ENCODE measurements at regions not wholly inside any gene's neighbourhood (a gene's known extent, or its start where the extent isn't known, plus 50 kb on each side); places are given as distances from the start of the nearest gene placed in this dataset.
"Not testable (repeated sequence)": the region's sequence is repeated elsewhere in the genome, so short reads cannot be mapped to it uniquely, and the experiment has no call there.

- DNase-seq (ENCODE audit: low read depth): no peak
- no peak for TF ChIP-seq CTCF (IDR thresholded peaks at IDR 0.05; ENCODE audit: insufficient read depth, low read length, severe bottlenecking)
- FAIRE-seq: no peak
- Histone ChIP-seq H3K4me3 (ENCODE audit: low read depth, low read length) (no peak overlapping the region), H3K27me3 (ENCODE audit: control insufficient read depth, insufficient read depth, low read length) (no peaks in the 10 kb centered on the region), H3K36me3 (ENCODE audit: control insufficient read depth, insufficient read depth, low read length) (no peaks in the 10 kb centered on the region)
Measured at GRCh38 chr15:81783076-81783475, 262.7 kb downstream of the MEX3B start.

DNA sequence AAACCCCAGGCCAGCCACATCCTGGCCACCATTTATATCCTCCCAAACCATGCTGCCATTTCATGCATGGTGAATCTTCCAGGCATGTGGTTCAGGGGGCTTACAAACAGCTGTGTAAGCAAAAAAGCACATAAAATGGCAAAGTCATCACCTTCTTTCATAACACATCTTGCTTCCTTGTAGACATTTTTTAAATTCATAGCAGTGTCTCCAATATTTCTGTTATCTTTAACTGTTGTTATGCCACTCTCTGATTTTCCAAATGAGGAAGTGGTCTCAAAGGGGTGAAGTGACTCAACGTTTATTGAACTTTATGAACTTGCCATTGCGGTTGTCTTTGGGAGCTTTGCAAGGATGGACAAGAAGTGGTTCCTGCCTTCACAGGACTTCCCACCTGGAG, 264.4 kb downstream of the MEX3B start:
- FAIRE-seq: no peak
- no peak overlapping the region for H3K4me3 ChIP-seq (ENCODE audit: low read depth, low read length)
- no peak for DNase-seq (ENCODE audit: low read depth)
- H3K36me3 ChIP-seq (ENCODE audit: control insufficient read depth, insufficient read depth, low read length): no peaks in the 10 kb centered on the region
- TF ChIP-seq CTCF (IDR thresholded peaks at IDR 0.05; ENCODE audit: insufficient read depth, low read length, severe bottlenecking): no peak
- H3K27me3 ChIP-seq (ENCODE audit: control insufficient read depth, insufficient read depth, low read length): no peaks in the 10 kb centered on the region

GRCh38 chr15:81780966-81781365, 264.9 kb downstream of the MEX3B start:
- no peaks in the 10 kb centered on the region for H3K27me3 ChIP-seq (ENCODE audit: control insufficient read depth, insufficient read depth, low read length)
- no peak for DNase-seq (ENCODE audit: low read depth)
- H3K36me3 ChIP-seq (ENCODE audit: control insufficient read depth, insufficient read depth, low read length): no peaks in the 10 kb centered on the region
- TF ChIP-seq CTCF (IDR thresholded peaks at IDR 0.05; ENCODE audit: insufficient read depth, low read length, severe bottlenecking): no peak
- H3K4me3 ChIP-seq (ENCODE audit: low read depth, low read length): no peak overlapping the region
- FAIRE-seq: no peak

GRCh38 chr15:81779181-81779580, 266.6 kb downstream of the MEX3B start:
- H3K27me3 ChIP-seq (ENCODE audit: control insufficient read depth, insufficient read depth, low read length): no peaks in the 10 kb centered on the region
- DNase-seq (ENCODE audit: low read depth): no peak
- no peak overlapping the region for H3K4me3 ChIP-seq (ENCODE audit: low read depth, low read length)
- no peaks in the 10 kb centered on the region for H3K36me3 ChIP-seq (ENCODE audit: control insufficient read depth, insufficient read depth, low read length)
- no peak for FAIRE-seq
- no peak for TF ChIP-seq CTCF (IDR thresholded peaks at IDR 0.05; ENCODE audit: insufficient read depth, low read length, severe bottlenecking)

DNA sequence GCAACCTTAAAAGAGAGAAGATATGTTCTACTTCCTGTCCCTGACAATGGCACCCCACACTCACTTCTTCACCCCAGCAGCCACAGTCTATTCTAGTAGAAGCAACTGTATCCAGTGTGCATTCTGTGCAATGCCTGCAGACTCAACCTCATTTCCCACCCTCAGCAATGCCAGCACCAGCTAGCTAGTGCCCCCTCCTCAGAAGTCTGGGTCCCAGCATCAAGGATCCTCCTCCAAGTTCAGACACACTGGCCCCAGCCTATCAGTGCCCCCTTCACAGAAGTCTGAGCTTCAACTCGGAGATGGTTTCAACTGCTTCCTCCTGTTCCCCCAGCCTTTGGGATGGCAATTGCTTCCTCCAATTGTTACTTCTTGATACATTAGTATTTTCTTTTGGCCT, 268.3 kb downstream of the MEX3B start:
- no peak for DNase-seq (ENCODE audit: low read depth)
- no peak for FAIRE-seq
- Histone ChIP-seq H3K36me3 (ENCODE audit: control insufficient read depth, insufficient read depth, low read length) (no peaks in the 10 kb centered on the region), H3K27me3 (ENCODE audit: control insufficient read depth, insufficient read depth, low read length) (no peaks in the 10 kb centered on the region), H3K4me3 (ENCODE audit: low read depth, low read length) (no peak overlapping the region)
- no peak for TF ChIP-seq CTCF (IDR thresholded peaks at IDR 0.05; ENCODE audit: insufficient read depth, low read length, severe bottlenecking)

DNA sequence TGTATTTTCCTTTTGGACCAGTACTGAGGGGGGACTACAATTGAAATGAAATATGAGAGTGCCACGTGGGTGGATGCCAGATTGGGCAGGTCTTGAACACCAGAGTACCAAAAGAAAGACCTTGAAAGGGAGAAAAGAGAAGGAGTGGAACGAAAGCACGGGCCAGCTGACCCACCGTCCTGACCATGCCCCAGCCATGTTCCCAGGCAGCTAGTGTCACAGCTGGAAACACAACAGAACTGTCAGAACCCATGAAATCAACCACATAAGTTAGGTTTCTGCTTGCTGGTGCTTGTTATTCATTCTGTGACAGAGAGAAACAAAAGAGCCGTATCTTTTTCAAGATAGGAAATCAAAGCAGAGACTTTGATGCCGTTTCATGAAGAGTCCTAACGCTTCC, 268.8 kb downstream of the MEX3B start:
- TF ChIP-seq CTCF (IDR thresholded peaks at IDR 0.05; ENCODE audit: insufficient read depth, low read length, severe bottlenecking): no peak
- no peak for FAIRE-seq
- Histone ChIP-seq H3K27me3 (ENCODE audit: control insufficient read depth, insufficient read depth, low read length) (no peaks in the 10 kb centered on the region), H3K36me3 (ENCODE audit: control insufficient read depth, insufficient read depth, low read length) (no peaks in the 10 kb centered on the region), H3K4me3 (ENCODE audit: low read depth, low read length) (no peak overlapping the region)
- no peak for DNase-seq (ENCODE audit: low read depth)

- not testable (repeated sequence) for H3K36me3 ChIP-seq (ENCODE audit: control insufficient read depth, insufficient read depth, low read length); H3K4me3 ChIP-seq (ENCODE audit: low read depth, low read length); FAIRE-seq; H3K27me3 ChIP-seq (ENCODE audit: control insufficient read depth, insufficient read depth, low read length); DNase-seq (ENCODE audit: low read depth)
Measured at GRCh38 chr15:81775779-81776178, 270.0 kb downstream of the MEX3B start.

Measured in bronchial epithelial cell (primary cell).